B cell (primary cell): ENCODE measurements at regions not wholly inside any gene's neighbourhood (a gene's known extent, or its start where the extent isn't known, plus 50 kb on each side); places are given as distances from the start of the nearest gene placed in this dataset.
"Not testable (repeated sequence)": the region's sequence is repeated elsewhere in the genome, so short reads cannot be mapped to it uniquely, and the experiment has no call there.

Source experiments
- ATAC-seq: fragments of 200-7000 bp; cut with Tn5 transposase; one replicate; pipeline ENCODE4 v1.10.0; 2021; ENCODE audit warnings: low read depth, mild to moderate bottlenecking, moderate number of reproducible peaks, moderate library complexity
- CTCF ChIA-PET: fragments of 350-600 bp; sonication (Branson Sonifier 250); formaldehyde crosslinking; loops from one replicate; lab custom pipeline; 2021; ENCODE audit warnings: antibody characterized with exemption, inconsistent platforms; lab: Charles Lee
- POLR2A ChIA-PET: fragments of 350-600 bp; sonication (Branson Sonifier 250); formaldehyde crosslinking; loops from one replicate; lab custom pipeline; 2021; ENCODE audit warnings: antibody characterized with exemption; lab: Charles Lee
- DNase-seq: peaks from one replicate; pipeline ENCODE4 v3.0.0; 2013
- H2AFZ ChIP-seq: 2 replicates; pipeline ENCODE4 v1.6.1; 2012; ENCODE audit warnings: mild to moderate bottlenecking, low read depth, low read length; ENCODE audit not compliant: insufficient read depth, poor library complexity, severe bottlenecking
- H3K27ac ChIP-seq, 2 donors: 1 replicate in 1 of 2; 2 replicates in 1 of 2; pipeline ENCODE4 v1.5.1; 2012 to 2013; ENCODE audit warnings: low read length in 2 of 2, mild to moderate bottlenecking in 2 of 2, moderate library complexity in 1 of 2
- H3K27me3 ChIP-seq, 4 experiments: fragments of 200-600 bp in 1 of 4; sonication (generic) in 1 of 4; replicated peaks in 1 of 4; 1 replicate in 2 of 4; 2 replicates in 2 of 4; pipeline versions ENCODE4 v1.6.1 to v1.7.0; 2013 to 2016; ENCODE audit warnings: low read length in 3 of 4, mild to moderate bottlenecking in 2 of 4, mixed read lengths in 1 of 4, moderate library complexity in 1 of 4; ENCODE audit not compliant: insufficient read depth in 4 of 4, control insufficient read depth in 3 of 4; ENCODE audit errors: control extremely low read depth in 1 of 4
- H3K36me3 ChIP-seq, 2 experiments: replicated peaks in 1 of 2; 1 replicate in 1 of 2; 2 replicates in 1 of 2; pipeline versions ENCODE4 v1.6.1 to v1.7.1; 2013; ENCODE audit warnings: low read length in 1 of 2; ENCODE audit not compliant: insufficient read depth in 2 of 2, control insufficient read depth in 1 of 2; ENCODE audit errors: control extremely low read depth in 1 of 2, extremely low read depth in 1 of 2
- H3K4me1 ChIP-seq, 2 donors: fragments of 200-600 bp in 1 of 2; sonication (generic) in 1 of 2; 1 replicate in 1 of 2; 2 replicates in 1 of 2; pipeline versions ENCODE4 v1.5.1 to v1.6.1; 2013 to 2017; ENCODE audit warnings: low read length in 2 of 2; ENCODE audit not compliant: control insufficient read depth in 2 of 2, insufficient read depth in 2 of 2
- H3K4me2 ChIP-seq: replicated peaks from 2 replicates; pipeline ENCODE3; 2012; ENCODE audit warnings: mild to moderate bottlenecking, low read depth, low read length; ENCODE audit not compliant: poor library complexity, severe bottlenecking
- H3K4me3 ChIP-seq, 5 experiments: fragments of 200-600 bp in 1 of 5; sonication (generic) in 1 of 5; 1 replicate in 3 of 5; 2 replicates in 2 of 5; pipeline versions ENCODE4 v1.5.1 to v1.7.0; 2011 to 2016; ENCODE audit warnings: low read length in 4 of 5, mild to moderate bottlenecking in 4 of 5, low read depth in 2 of 5, control low read depth in 1 of 5, moderate library complexity in 1 of 5; ENCODE audit not compliant: insufficient read depth in 1 of 5; ENCODE audit errors: control extremely low read depth in 1 of 5, extremely low read depth in 1 of 5
- H3K79me2 ChIP-seq: fragments of 200-600 bp; sonication (generic); one replicate; pipeline ENCODE4 v1.6.0; 2016; ENCODE audit warnings: low read length; ENCODE audit not compliant: control insufficient read depth, insufficient read depth
- H3K9ac ChIP-seq: fragments of 200-600 bp; sonication (generic); 2 replicates; pipeline ENCODE4 v1.6.1; 2017; ENCODE audit warnings: mild to moderate bottlenecking, low read length, moderate library complexity
- H3K9me3 ChIP-seq, 3 donors: one replicate each; pipeline versions ENCODE4 v1.6.1 to v1.7.1; 2013; ENCODE audit warnings: low read length in 2 of 3; ENCODE audit not compliant: control insufficient read depth in 2 of 3, insufficient read depth in 1 of 3; ENCODE audit errors: control extremely low read depth in 1 of 3
- H4K20me1 ChIP-seq: 2 replicates; pipeline ENCODE4 v1.6.0; 2012; ENCODE audit warnings: mild to moderate bottlenecking, low read length; ENCODE audit not compliant: insufficient read depth, control insufficient read depth, poor library complexity, severe bottlenecking
- H3K27ac Mint-ChIP-seq: one replicate; pipeline ENCODE4 v1.8.0; 2021; ENCODE audit warnings: mixed read lengths
- H3K27me3 Mint-ChIP-seq: one replicate; pipeline ENCODE4 v1.8.0; 2021; ENCODE audit warnings: mixed read lengths
- H3K4me1 Mint-ChIP-seq: one replicate; pipeline ENCODE4 v1.8.0; 2021; ENCODE audit warnings: mixed read lengths
- H3K4me3 Mint-ChIP-seq: one replicate; pipeline ENCODE4 v1.8.0; 2021; ENCODE audit warnings: mixed read lengths
- H3K9me3 Mint-ChIP-seq: one replicate; pipeline ENCODE4 v1.8.0; 2022; ENCODE audit warnings: mixed read lengths; ENCODE audit not compliant: insufficient read depth
- CTCF ChIP-seq: fragments of 200-600 bp; IDR thresholded peaks from one replicate; pipeline ENCODE4 v1.8.0; 2022; ENCODE audit warnings: antibody characterized with exemption, mild to moderate bottlenecking
- EZH2 ChIP-seq: IDR thresholded peaks from 2 replicates; pipeline ENCODE4 v1.6.1; 2012; ENCODE audit warnings: borderline replicate concordance, low read depth, mild to moderate bottlenecking, moderate library complexity, low read length; ENCODE audit not compliant: insufficient read depth, poor library complexity, severe bottlenecking
- WGBS: methylation state at CpG from one replicate; pipeline ENCODE4 v1.1.5; 2013; ENCODE audit warnings: missing lambda C conversion rate; ENCODE audit not compliant: insufficient coverage; 5-methylcytosine and 5-hydroxymethylcytosine counted together
- intact Hi-C: fragments of 100-400 bp; cut with micrococcal nuclease; formaldehyde crosslinking; loops from one replicate; pipeline ENCODE4 v1.10.0; 2022

- Mint-ChIP-seq H3K27me3 (peaks cover 12% of the 10 kb centered on the region), H3K4me3 (no peak overlapping the region), H3K9me3 (no peaks in the 10 kb centered on the region), H3K27ac (no peak overlapping the region), H3K4me1 (no peaks in the 10 kb centered on the region)
- H3K4me3 ChIP-seq = no peak overlapping the region
- ATAC-seq (no peak), DNase-seq (no peak)
- H3K4me1 ChIP-seq = no peaks in the 10 kb centered on the region
- H4K20me1 ChIP-seq = no peaks in the 10 kb centered on the region
- intact Hi-C loops = no loop called here
- H3K27me3 ChIP-seq = peaks cover 0 to 3% (median 0%) of the 10 kb centered on the region in 4 experiments
- no peak overlapping the region for H3K27ac ChIP-seq
- POLR2A ChIA-PET = no interaction called here
- no peaks in the 10 kb centered on the region for H3K79me2 ChIP-seq
- 67% methylated on average over 3 of the region's 3 CpGs for WGBS
- H3K4me2 ChIP-seq = no peak overlapping the region
- CTCF ChIA-PET = interaction anchor here (0.7 kb wide), 1 partner anchor 123 kb away, joined by 3 read pairs; no protein-coding TSS in a partner anchor
- no peaks in the 10 kb centered on the region for H3K36me3 ChIP-seq
- H3K9ac ChIP-seq = no peak overlapping the region
- no peak for TF ChIP-seq EZH2
- TF ChIP-seq CTCF = no peak
- no peaks in the 10 kb centered on the region for H3K9me3 ChIP-seq
- H2AFZ ChIP-seq = no peak overlapping the region
These were observed 136.0 kb downstream of the EPC1 start for GRCh38 chr10:32211046-32211363.

GRCh38 chr10:32210306-32211045, 136.5 kb downstream of the EPC1 start:
- intact Hi-C loops = no loop called here
- H4K20me1 ChIP-seq = no peaks in the 10 kb centered on the region
- no peak overlapping the region for H3K4me3 ChIP-seq
- no peaks in the 10 kb centered on the region for H3K36me3 ChIP-seq
- no peak overlapping the region for H3K27ac ChIP-seq
- H2AFZ ChIP-seq = no peak overlapping the region
- no peak overlapping the region for H3K27ac Mint-ChIP-seq
- peaks cover 12% of the 10 kb centered on the region for H3K27me3 Mint-ChIP-seq
- no peaks in the 10 kb centered on the region for H3K4me1 ChIP-seq
- ChIA-PET POLR2A (no interaction called here), CTCF (interaction anchor here (0.7 kb wide), 1 partner anchor 123 kb away, joined by 3 read pairs; no protein-coding TSS in a partner anchor)
- H3K4me2 ChIP-seq = no peak overlapping the region
- no peaks in the 10 kb centered on the region for H3K79me2 ChIP-seq
- H3K9ac ChIP-seq = no peak overlapping the region
- no peak overlapping the region for H3K4me3 Mint-ChIP-seq
- DNase-seq = peak; percentile 8
- H3K27me3 ChIP-seq = peaks cover 0 to 3% (median 0%) of the 10 kb centered on the region in 4 experiments
- 68% methylated on average over 18 of the region's 18 CpGs for WGBS
- no peak for ATAC-seq
- no peak for TF ChIP-seq CTCF
- no peak for TF ChIP-seq EZH2
- H3K9me3 Mint-ChIP-seq = no peaks in the 10 kb centered on the region
- H3K4me1 Mint-ChIP-seq = no peaks in the 10 kb centered on the region
- no peaks in the 10 kb centered on the region for H3K9me3 ChIP-seq

DNA sequence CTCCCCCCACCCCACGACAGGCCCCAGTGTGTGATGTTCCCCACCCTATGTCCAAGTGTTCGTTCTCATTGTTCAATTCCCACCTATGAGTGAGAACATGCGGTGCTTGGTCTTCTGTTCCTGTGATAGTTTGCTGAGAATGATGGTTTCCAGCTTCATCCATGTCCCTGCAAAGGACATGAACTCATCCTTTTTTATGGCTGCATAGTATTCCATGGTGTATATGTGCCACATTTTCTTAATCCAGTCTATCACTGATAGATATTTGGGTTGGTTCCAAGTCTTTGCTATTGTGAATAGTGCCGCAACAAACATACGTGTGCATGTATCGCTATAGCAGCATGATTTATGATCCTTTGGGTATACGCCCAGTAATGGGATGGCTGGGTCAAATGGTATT, 139.0 kb downstream of the EPC1 start:
- WGBS = no CpG with 5 or more reads among the region's 7 CpGs
- POLR2A ChIA-PET = not testable (repeated sequence)

More for the DNA sequence above, 139.0 kb downstream of the EPC1 start:
- H3K4me3 Mint-ChIP-seq, H3K9me3 Mint-ChIP-seq, H3K9me3 ChIP-seq, H3K4me1 Mint-ChIP-seq, H3K27me3 ChIP-seq, H3K27me3 Mint-ChIP-seq, H2AFZ ChIP-seq, ATAC-seq, H3K36me3 ChIP-seq, H3K27ac Mint-ChIP-seq, DNase-seq, H4K20me1 ChIP-seq, H3K27ac ChIP-seq, H3K4me2 ChIP-seq, intact Hi-C loops, CTCF ChIA-PET, H3K4me1 ChIP-seq, H3K9ac ChIP-seq, H3K4me3 ChIP-seq, H3K79me2 ChIP-seq: not testable (repeated sequence)
